ENCODE measurements at regions not wholly inside any gene's neighbourhood (a gene's known extent, or its start where the extent isn't known, plus 50 kb on each side); places are given as distances from the start of the nearest gene placed in this dataset.

DNA sequence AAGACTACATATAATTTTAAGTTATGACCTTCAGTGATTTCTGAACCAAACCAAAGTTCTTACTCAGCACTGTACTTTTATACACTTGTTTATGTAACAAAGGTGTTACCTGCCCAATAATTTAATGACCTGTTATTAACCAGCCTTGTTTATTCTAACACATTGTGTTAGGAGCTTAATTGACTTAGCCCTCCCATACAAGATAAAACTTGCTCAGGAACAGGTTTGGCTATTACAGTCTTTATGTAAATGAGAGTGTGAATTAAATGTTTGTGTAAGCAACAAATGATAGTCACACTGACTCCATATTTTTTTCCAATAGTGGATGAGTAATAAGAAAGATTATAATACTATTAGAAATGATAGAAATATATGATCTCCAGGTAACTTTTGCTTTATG lies 51.8 kb upstream of the MYCBP2 start:
- Mint-ChIP-seq H3K4me3 (no peak overlapping the region), H3K36me3 (ENCODE audit: low read depth) (no peaks in the 10 kb centered on the region), H3K27ac (no peak overlapping the region), H3K4me1 (peaks cover 5% of the 10 kb centered on the region), H3K9me3 (ENCODE audit: low read depth) (no peaks in the 10 kb centered on the region), H3K27me3 (no peaks in the 10 kb centered on the region)
- DNase-seq: no peak
- intact Hi-C loops (cut with DNase I, micrococcal nuclease): no loop called here
- ChIA-PET CTCF (interaction anchor here (1.0 to 2.2 kb wide), 2 partner anchors 11 to 36 kb away, joined by 3 to 10 read pairs; no protein-coding TSS in a partner anchor), POLR2A (no interaction called here)
- ATAC-seq: no peak

DNA sequence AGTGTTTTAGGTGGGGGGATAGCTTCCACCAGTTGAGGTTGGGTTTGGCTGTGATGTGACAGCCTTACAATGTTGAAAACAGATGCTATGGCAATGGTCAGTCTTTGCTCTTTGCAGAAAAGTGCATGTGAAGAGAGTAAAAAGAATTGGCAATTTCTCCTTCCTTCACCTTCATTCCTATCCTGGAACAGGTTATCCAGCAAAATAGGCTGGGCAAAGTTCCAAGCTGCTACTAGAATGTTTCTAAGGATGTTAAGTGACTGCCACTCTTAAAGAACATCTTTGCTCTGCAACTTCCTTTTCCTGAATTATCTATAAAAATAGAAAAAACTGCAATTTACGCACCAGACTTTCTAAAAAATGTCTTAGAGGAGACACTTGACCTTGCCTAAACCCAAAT lies 50.1 kb upstream of the MYCBP2 start:
- DNase-seq: no peak
- H3K4me1 Mint-ChIP-seq: peaks cover 5% of the 10 kb centered on the region
- no peak for ATAC-seq
- no peaks in the 10 kb centered on the region for H3K36me3 Mint-ChIP-seq (ENCODE audit: low read depth)
- intact Hi-C loops (cut with DNase I, micrococcal nuclease): no loop called here
- H3K27ac Mint-ChIP-seq: no peak overlapping the region
- no peaks in the 10 kb centered on the region for H3K9me3 Mint-ChIP-seq (ENCODE audit: low read depth)
- no peaks in the 10 kb centered on the region for H3K27me3 Mint-ChIP-seq
- no peak overlapping the region for H3K4me3 Mint-ChIP-seq
- CTCF ChIA-PET: no interaction called here
- POLR2A ChIA-PET: no interaction called here
